ENCODE measurements at regions not wholly inside any gene's neighbourhood (a gene's known extent, or its start where the extent isn't known, plus 50 kb on each side); places are given as distances from the start of the nearest gene placed in this dataset.

DNA sequence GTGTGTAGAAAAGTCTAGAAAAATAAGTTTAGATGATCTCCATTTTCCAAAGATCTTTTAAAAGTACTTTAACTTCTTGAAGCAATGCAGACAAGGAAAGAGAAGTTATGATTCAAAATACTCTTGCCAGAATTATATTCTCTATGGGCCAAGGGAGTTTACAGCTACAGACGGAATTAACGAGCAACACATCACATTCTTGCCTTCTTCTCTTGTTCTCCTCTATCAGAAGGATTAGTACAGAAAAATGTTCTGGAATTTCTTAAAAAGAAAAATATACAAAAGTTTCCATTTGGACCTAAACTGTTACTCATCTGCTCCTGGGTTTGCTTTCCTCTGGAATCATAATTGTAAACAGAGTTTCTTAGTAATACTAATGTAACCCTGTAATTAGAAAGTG is 284.7 kb upstream of the HSF2 start:
- ATAC-seq, result no peak

DNA sequence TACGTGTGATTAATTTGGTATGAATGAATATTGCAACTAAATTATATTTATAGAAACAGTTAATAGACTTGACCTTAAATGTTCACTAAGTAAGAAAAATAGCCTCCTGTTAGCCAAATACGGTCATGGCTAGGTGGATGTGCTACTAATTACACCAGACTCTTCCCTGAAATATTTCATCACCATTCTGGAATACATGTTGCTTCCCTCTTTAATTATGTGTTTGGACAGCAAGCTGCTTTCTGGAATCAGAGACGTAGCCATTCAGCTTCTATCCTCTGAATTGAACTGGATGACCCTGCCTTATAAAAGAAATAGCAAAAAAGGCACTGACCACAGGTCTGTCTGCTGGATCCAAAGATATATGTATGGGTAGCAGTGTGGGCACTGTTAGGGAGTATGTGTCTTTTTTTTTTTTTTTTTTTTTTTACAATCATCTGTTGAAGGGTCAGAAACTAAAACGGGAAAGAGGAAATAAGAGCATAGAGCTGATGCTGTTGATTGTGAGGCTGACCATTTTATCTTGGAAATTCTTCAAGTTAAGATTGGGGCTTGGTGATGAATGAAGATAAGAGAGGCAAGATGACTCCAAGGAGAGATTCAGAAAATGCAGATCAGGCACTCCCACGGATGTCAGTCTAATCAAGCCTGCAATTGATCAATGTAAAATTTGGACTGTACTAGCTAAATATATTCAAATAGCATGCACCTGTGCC is 283.2 kb upstream of the HSF2 start:
- DNase-seq (ENCODE audit: low spot score), result no peak
- Mint-ChIP-seq H3K4me3 (no peak overlapping the region), H3K36me3 (no peaks in the 10 kb centered on the region), H3K27ac (no peak overlapping the region), H3K9me3 (peaks cover 4% of the 10 kb centered on the region), H3K4me1 (ENCODE audit: low read depth in 2 of 2) (no peaks in the 10 kb centered on the region), H3K27me3 (no peaks in the 10 kb centered on the region)
- ATAC-seq, result no peak

More for the DNA sequence above, 284.7 kb upstream of the HSF2 start:
- Mint-ChIP-seq H3K4me3 (no peak overlapping the region), H3K9me3 (peaks cover 10% of the 10 kb centered on the region), H3K27ac (no peak overlapping the region), H3K36me3 (no peaks in the 10 kb centered on the region), H3K4me1 (ENCODE audit: low read depth in 2 of 2) (no peaks in the 10 kb centered on the region), H3K27me3 (no peaks in the 10 kb centered on the region)
- no peak for DNase-seq (ENCODE audit: low spot score)

DNA sequence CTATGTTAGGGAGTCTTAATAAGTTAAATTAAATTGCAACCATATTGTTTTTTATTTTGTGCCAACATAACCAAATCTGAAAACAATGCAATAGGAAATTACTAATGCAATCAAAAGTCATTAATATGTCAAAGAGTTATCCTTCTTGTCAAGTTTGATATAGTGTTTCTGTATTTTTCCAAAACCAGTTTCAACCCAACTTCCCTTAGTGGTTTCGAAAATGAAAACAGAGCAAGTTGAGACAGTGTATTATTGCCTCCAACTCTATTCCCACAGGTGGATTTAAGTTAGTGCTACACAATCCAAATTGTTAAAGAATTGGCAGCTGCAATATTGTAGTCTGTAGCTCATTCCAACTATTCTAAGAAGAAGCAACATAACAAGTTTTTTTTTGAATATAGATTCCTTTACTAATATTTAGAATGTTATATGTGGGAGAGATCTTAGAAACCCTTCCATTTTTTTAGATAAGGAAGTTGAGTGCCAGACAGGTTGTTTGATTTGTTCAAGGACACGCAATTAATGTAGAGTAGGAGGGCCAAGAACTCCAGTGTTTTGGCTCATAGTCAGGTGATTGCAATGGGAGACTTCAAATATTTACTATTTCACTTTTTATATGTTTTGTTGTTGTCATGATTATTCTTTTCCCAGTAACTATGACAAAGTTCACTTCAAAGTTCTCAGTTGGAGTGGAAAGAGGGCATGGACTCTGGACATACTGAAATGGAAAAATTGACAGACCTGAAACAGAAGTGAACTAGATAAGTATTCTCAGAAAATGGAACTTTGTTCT is 282.4 kb upstream of the HSF2 start:
- Mint-ChIP-seq H3K36me3 (no peaks in the 10 kb centered on the region), H3K27ac (no peak overlapping the region), H3K4me3 (no peak overlapping the region), H3K27me3 (no peaks in the 10 kb centered on the region), H3K4me1 (ENCODE audit: low read depth in 2 of 2) (no peaks in the 10 kb centered on the region), H3K9me3 (peaks cover 3% of the 10 kb centered on the region)
- ATAC-seq, result no peak
- no peak for DNase-seq (ENCODE audit: low spot score)

- no peak overlapping the region for H3K27ac Mint-ChIP-seq
- H3K9me3 Mint-ChIP-seq, result peaks cover 3% of the 10 kb centered on the region
- no peaks in the 10 kb centered on the region for H3K4me1 Mint-ChIP-seq (ENCODE audit: low read depth in 2 of 2)
- no peak overlapping the region for H3K4me3 Mint-ChIP-seq
- no peak for DNase-seq (ENCODE audit: low spot score)
- H3K36me3 Mint-ChIP-seq, result no peaks in the 10 kb centered on the region
- H3K27me3 Mint-ChIP-seq, result no peaks in the 10 kb centered on the region
- ATAC-seq, result no peak
Measured at GRCh38 chr6:122118945-122119506, 280.4 kb upstream of the HSF2 start.

- Mint-ChIP-seq H3K4me3 (no peak overlapping the region), H3K27ac (no peak overlapping the region), H3K4me1 (ENCODE audit: low read depth in 2 of 2) (no peaks in the 10 kb centered on the region), H3K27me3 (no peaks in the 10 kb centered on the region), H3K36me3 (no peaks in the 10 kb centered on the region), H3K9me3 (peaks cover 7% of the 10 kb centered on the region)
- ATAC-seq (no peak), DNase-seq (ENCODE audit: low spot score) (no peak)
Measured at GRCh38 chr6:122122202-122122601, 277.2 kb upstream of the HSF2 start.

DNA sequence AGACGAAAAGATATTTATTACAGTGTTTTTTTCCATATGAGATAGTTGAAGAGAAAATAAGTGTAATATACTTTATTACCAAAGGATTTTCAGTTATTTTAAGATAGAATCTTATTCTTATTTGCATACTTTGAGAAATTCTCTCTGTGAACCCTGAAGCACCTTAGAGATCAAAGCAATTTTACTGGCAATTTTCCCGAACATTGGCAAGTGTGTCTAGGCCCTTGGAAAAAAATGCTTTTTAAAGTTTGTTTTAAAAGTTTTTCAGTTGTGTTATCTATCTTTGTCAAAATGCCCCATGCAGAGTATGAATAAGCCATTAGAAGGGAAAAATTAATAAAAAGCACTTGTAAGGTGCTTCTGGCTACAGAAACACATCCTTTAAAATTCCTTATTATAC is 276.8 kb upstream of the HSF2 start:
- Mint-ChIP-seq H3K9me3 (peaks cover 12% of the 10 kb centered on the region), H3K27me3 (no peaks in the 10 kb centered on the region), H3K36me3 (no peaks in the 10 kb centered on the region), H3K4me3 (no peak overlapping the region), H3K27ac (no peak overlapping the region), H3K4me1 (ENCODE audit: low read depth in 2 of 2) (no peaks in the 10 kb centered on the region)
- no peak for DNase-seq (ENCODE audit: low spot score)
- no peak for ATAC-seq

GRCh38 chr6:122124908-122125307 is 274.5 kb upstream of the HSF2 start:
- ATAC-seq, result no peak
- H3K27ac Mint-ChIP-seq, result no peak overlapping the region
- DNase-seq (ENCODE audit: low spot score), result no peak
- H3K9me3 Mint-ChIP-seq, result peaks cover 9% of the 10 kb centered on the region
- no peaks in the 10 kb centered on the region for H3K36me3 Mint-ChIP-seq
- H3K4me3 Mint-ChIP-seq, result no peak overlapping the region
- no peaks in the 10 kb centered on the region for H3K4me1 Mint-ChIP-seq (ENCODE audit: low read depth in 2 of 2)
- H3K27me3 Mint-ChIP-seq, result no peaks in the 10 kb centered on the region

GRCh38 chr6:122126894-122127293 is 272.6 kb upstream of the HSF2 start:
- H3K9me3 Mint-ChIP-seq, result peaks cover 9% of the 10 kb centered on the region
- H3K27me3 Mint-ChIP-seq, result no peaks in the 10 kb centered on the region
- DNase-seq (ENCODE audit: low spot score) (no peak), ATAC-seq (no peak)
- H3K36me3 Mint-ChIP-seq, result no peaks in the 10 kb centered on the region
- H3K27ac Mint-ChIP-seq, result no peak overlapping the region
- no peak overlapping the region for H3K4me3 Mint-ChIP-seq
- peaks cover 0 to 4% of the 10 kb centered on the region in 2 donors for H3K4me1 Mint-ChIP-seq (ENCODE audit: low read depth in 2 of 2)

GRCh38 chr6:122128445-122128844 is 271.0 kb upstream of the HSF2 start:
- peaks cover 9% of the 10 kb centered on the region for H3K9me3 Mint-ChIP-seq
- DNase-seq (ENCODE audit: low spot score), result no peak
- peaks cover 0 to 4% of the 10 kb centered on the region in 2 donors for H3K4me1 Mint-ChIP-seq (ENCODE audit: low read depth in 2 of 2)

DNA sequence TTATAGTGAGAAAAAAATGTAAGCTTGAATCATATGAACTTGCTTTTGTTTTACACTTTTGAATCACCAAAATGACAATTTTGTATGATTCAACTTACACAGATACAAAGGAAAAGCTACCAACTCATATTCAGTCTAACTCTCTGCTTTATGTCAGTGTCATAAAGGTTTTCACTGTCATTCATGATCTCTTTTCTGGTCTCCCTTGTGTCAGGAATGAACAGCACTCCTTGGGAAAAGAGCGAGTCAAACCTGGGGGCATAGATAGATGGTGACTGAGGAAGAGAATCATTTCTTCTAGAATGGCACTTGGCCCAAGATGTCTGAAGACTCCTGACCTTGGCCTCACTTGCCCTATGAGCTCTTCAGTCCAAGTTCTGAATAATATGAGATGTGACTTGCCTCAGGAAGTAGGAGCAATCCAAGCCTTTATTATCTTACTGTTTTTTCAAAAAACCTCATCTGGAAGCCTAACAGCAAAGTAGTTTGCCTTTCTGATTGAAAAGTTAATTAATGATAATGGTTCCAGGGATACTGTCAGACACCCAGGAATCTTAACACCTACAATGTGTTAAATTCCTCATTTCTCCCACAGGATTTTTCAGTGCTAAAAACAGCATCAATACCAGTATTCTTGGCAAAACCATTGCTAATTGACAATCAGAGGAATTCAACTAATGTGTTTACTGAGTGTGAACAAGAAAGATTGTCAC is 270.0 kb upstream of the HSF2 start:
- no peaks in the 10 kb centered on the region for H3K27me3 Mint-ChIP-seq
- no peak overlapping the region for H3K4me3 Mint-ChIP-seq
- H3K36me3 Mint-ChIP-seq, result no peaks in the 10 kb centered on the region
- DNase-seq (ENCODE audit: low spot score) (no peak), ATAC-seq (no peak)
- no peak overlapping the region for H3K27ac Mint-ChIP-seq
- peaks cover 9% of the 10 kb centered on the region for H3K9me3 Mint-ChIP-seq
- peaks cover 0 to 4% of the 10 kb centered on the region in 2 donors for H3K4me1 Mint-ChIP-seq (ENCODE audit: low read depth in 2 of 2)

More at GRCh38 chr6:122128445-122128844, 271.0 kb upstream of the HSF2 start:
- no peak for ATAC-seq
- Mint-ChIP-seq H3K27me3 (no peaks in the 10 kb centered on the region), H3K4me3 (no peak overlapping the region), H3K36me3 (no peaks in the 10 kb centered on the region), H3K27ac (no peak overlapping the region)

DNA sequence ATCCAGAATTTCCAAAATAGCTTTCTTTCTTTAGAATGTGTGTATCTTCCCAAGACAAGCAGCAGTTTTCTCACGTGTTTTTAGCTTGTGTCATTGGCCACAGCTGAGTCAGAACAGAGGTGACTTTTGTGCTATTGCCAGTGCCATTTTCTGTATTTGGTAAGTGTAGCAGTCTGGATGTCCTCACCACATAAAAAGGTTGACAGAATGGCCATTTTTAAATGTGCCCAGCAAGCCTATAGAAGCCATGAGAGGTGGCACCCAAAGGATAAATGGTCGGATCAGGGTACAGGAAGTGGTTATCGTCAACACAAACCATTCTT is 269.5 kb upstream of the HSF2 start:
- DNase-seq (ENCODE audit: low spot score) (no peak), ATAC-seq (no peak)
- Mint-ChIP-seq H3K4me1 (ENCODE audit: low read depth in 2 of 2) (peaks cover 0 to 4% of the 10 kb centered on the region in 2 donors), H3K4me3 (no peak overlapping the region), H3K27me3 (no peaks in the 10 kb centered on the region), H3K27ac (no peak overlapping the region), H3K9me3 (peaks cover 9% of the 10 kb centered on the region), H3K36me3 (no peaks in the 10 kb centered on the region)

- ATAC-seq, result no peak
- no peak overlapping the region for H3K27ac Mint-ChIP-seq
- H3K9me3 Mint-ChIP-seq, result peaks cover 9% of the 10 kb centered on the region
- DNase-seq (ENCODE audit: low spot score), result no peak
- no peak overlapping the region for H3K4me3 Mint-ChIP-seq
- H3K36me3 Mint-ChIP-seq, result no peaks in the 10 kb centered on the region
- H3K4me1 Mint-ChIP-seq (ENCODE audit: low read depth in 2 of 2), result peaks cover 0 to 4% of the 10 kb centered on the region in 2 donors
- no peaks in the 10 kb centered on the region for H3K27me3 Mint-ChIP-seq
Measured at GRCh38 chr6:122130518-122130917, 268.9 kb upstream of the HSF2 start.

- ATAC-seq, result no peak
- Mint-ChIP-seq H3K27me3 (no peaks in the 10 kb centered on the region), H3K36me3 (no peaks in the 10 kb centered on the region), H3K4me3 (no peak overlapping the region), H3K4me1 (ENCODE audit: low read depth in 2 of 2) (no peaks in the 10 kb centered on the region), H3K9me3 (peaks cover 3% of the 10 kb centered on the region), H3K27ac (no peak overlapping the region)
- DNase-seq (ENCODE audit: low spot score), result no peak
Measured at GRCh38 chr6:122136386-122136785, 263.1 kb upstream of the HSF2 start.

DNA sequence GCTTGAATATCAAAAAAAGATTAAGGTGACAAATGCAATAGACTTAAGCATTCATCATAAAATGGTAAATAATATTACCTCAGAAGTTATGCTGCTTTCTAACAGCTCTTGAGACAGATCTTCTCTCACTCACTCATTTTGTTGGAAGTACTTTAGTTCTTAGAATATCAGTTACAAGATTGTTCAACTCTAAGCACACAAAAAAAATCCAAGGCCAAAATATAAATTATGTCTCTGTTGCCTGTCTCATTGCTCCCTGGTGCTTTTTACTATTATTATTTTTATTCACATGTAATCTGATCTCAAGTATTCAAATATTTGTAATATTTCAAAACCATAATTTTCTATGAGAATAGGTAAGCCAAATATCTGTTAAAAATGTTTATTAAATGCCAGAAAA is 259.4 kb upstream of the HSF2 start:
- Mint-ChIP-seq H3K27me3 (no peaks in the 10 kb centered on the region), H3K4me3 (no peak overlapping the region), H3K36me3 (no peaks in the 10 kb centered on the region), H3K4me1 (ENCODE audit: low read depth in 2 of 2) (no peaks in the 10 kb centered on the region), H3K27ac (no peak overlapping the region), H3K9me3 (peaks cover 8% of the 10 kb centered on the region)
- ATAC-seq (no peak), DNase-seq (ENCODE audit: low spot score) (no peak)

All from natural killer cell treated with Interleukin-12 subunit alpha and Interleukin-12 subunit beta and Interleukin-15 and Interleukin-18, amount 100 ng/mL, for 72 hours (primary cell).